Uterus (tissue), 3 donors: ENCODE measurements at regions not wholly inside any gene's neighbourhood (a gene's known extent, or its start where the extent isn't known, plus 50 kb on each side); places are given as distances from the start of the nearest gene placed in this dataset.

Source experiments
- DNase-seq, 2 donors: peaks; one replicate each; pipeline ENCODE4 v3.0.0-alpha.2; 2019 to 2020
- H3K27ac ChIP-seq, 2 donors: fragments of 200-600 bp; sonication (generic); 1 replicate in 1 of 2; 2 replicates in 1 of 2; pipeline ENCODE4 v1.5.1; 2016 to 2018
- H3K27me3 ChIP-seq, 2 donors: fragments of 200-600 bp; sonication (generic); one replicate each; pipeline ENCODE4 v1.5.1; 2018 to 2019; ENCODE audit warnings: control low read depth in 1 of 2
- H3K36me3 ChIP-seq, 2 donors: fragments of 200-600 bp; sonication (generic); one replicate each; pipeline ENCODE4 v1.5.1; 2019; ENCODE audit warnings: control low read depth in 1 of 2
- H3K4me1 ChIP-seq, 2 donors: fragments of 200-600 bp; sonication (generic); one replicate each; pipeline ENCODE4 v1.5.1; 2018 to 2019; ENCODE audit warnings: control low read depth in 1 of 2
- H3K4me3 ChIP-seq, 2 donors: fragments of 200-600 bp; sonication (generic); 1 replicate in 1 of 2; 2 replicates in 1 of 2; pipeline ENCODE4 v1.5.1; 2018 to 2019; ENCODE audit warnings: mild to moderate bottlenecking in 1 of 2
- H3K9me3 ChIP-seq, 2 donors: fragments of 200-600 bp; sonication (generic); one replicate each; pipeline ENCODE4 v1.5.1; 2019; ENCODE audit warnings: control low read depth in 1 of 2
- POLR2A ChIP-seq, 2 donors: fragments of 450-650 bp; IDR thresholded peaks; one replicate each; pipeline ENCODE4 v1.6.1; 2016; ENCODE audit warnings: antibody characterized with exemption in 2 of 2, mild to moderate bottlenecking in 1 of 2, moderate library complexity in 1 of 2
- intact Hi-C: fragments of 100-400 bp; cut with DNase I; formaldehyde crosslinking; loops from one replicate; pipeline ENCODE4 v1.15.1; 2023; ENCODE audit warnings: low total_unique reads
- TF ChIP-seq, protein P1 (sequence below), 4 experiments: fragments of 200-600 bp in 2 of 4; fragments of 450-650 bp in 2 of 4; sonication (generic) in 2 of 4; IDR thresholded peaks; one replicate each; pipeline ENCODE4 v1.5.1; 2016 to 2019; ENCODE audit warnings: antibody characterized with exemption in 4 of 4, mild to moderate bottlenecking in 2 of 4, moderate library complexity in 1 of 4
- donor health status: DM: yes; HTN: yes; CAD: no.

DNA sequence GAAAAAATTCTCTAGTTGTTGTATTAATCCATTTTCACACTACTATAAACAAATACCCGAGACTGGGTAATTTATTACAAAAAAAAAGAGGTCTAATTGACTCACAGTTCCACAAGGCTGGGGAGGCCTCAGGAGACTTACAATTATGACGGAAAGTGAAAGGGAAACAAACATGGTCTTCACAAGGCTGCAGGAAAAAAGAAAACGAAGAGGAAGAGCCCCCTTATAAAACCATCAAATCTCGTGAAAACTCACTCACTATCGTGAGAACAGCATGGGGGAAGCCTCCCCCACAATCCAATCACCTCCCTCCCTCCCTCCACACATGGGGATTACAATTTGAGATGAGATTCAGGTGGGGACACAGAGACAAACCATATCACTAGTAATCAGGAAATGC lies 61.7 kb upstream of the SPTBN1 start:
- Histone ChIP-seq H3K36me3 (no peaks in the 10 kb centered on the region), H3K4me1 (no peaks in the 10 kb centered on the region), H3K27me3 (no peaks in the 10 kb centered on the region), H3K4me3 (no peak overlapping the region), H3K9me3 (no peaks in the 10 kb centered on the region), H3K27ac (peak overlapping the region in 1 of 2 donors; percentile 30)
- intact Hi-C loops: no loop called here
- DNase-seq: no peak
- TF ChIP-seq, protein P1, sequence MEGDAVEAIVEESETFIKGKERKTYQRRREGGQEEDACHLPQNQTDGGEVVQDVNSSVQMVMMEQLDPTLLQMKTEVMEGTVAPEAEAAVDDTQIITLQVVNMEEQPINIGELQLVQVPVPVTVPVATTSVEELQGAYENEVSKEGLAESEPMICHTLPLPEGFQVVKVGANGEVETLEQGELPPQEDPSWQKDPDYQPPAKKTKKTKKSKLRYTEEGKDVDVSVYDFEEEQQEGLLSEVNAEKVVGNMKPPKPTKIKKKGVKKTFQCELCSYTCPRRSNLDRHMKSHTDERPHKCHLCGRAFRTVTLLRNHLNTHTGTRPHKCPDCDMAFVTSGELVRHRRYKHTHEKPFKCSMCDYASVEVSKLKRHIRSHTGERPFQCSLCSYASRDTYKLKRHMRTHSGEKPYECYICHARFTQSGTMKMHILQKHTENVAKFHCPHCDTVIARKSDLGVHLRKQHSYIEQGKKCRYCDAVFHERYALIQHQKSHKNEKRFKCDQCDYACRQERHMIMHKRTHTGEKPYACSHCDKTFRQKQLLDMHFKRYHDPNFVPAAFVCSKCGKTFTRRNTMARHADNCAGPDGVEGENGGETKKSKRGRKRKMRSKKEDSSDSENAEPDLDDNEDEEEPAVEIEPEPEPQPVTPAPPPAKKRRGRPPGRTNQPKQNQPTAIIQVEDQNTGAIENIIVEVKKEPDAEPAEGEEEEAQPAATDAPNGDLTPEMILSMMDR (IDR thresholded peaks at IDR 0.05): no peak
- TF ChIP-seq POLR2A (IDR thresholded peaks at IDR 0.05): no peak

DNA sequence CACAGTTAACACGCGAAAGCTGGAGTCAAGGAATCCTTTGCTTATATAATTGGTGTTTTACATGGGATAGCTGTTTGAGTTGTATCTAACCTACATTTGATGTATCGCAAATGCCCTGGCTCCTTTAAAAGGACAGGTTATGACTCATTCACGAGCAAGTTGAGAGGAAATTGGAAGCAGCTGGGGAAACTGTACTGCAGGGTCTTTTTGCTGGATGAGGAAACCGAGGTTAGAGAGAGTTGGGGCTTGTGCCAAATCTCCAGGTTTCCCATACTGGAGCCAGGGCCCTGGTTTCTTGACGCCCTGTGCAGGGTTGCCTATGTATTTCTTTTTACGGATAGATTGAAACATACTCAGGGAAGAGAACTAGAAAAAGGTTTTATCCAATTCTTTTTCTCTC lies 60.0 kb upstream of the SPTBN1 start:
- no peaks in the 10 kb centered on the region for H3K4me1 ChIP-seq
- DNase-seq: no peak
- TF ChIP-seq, protein P1 (IDR thresholded peaks at IDR 0.05): no peak
- TF ChIP-seq POLR2A (IDR thresholded peaks at IDR 0.05): no peak
- no peak overlapping the region for H3K27ac ChIP-seq
- no peaks in the 10 kb centered on the region for H3K36me3 ChIP-seq
- H3K9me3 ChIP-seq: no peaks in the 10 kb centered on the region
- no peaks in the 10 kb centered on the region for H3K27me3 ChIP-seq
- H3K4me3 ChIP-seq: no peak overlapping the region
- intact Hi-C loops: no loop called here

DNA sequence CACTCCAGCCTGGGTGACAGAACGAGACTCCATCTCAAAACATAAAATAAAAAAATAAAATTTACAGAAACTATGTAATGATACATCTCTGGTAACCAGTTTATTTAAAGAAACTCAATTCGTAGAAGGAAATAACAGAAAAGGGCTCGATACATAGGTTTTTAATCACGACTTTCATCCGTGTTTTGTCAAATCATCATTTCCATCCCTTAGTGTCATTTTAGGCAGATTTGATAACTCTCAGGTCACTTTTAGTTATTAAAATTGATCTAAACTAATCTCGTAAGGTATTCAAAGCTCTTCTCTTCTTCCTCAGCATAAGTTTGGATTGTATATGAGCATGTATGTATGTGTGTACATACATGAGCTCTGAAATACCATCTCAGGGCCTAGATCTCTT lies 59.3 kb upstream of the SPTBN1 start:
- intact Hi-C loops: no loop called here
- TF ChIP-seq POLR2A (IDR thresholded peaks at IDR 0.05): no peak
- Histone ChIP-seq H3K27me3 (no peaks in the 10 kb centered on the region), H3K9me3 (no peaks in the 10 kb centered on the region), H3K4me1 (no peaks in the 10 kb centered on the region), H3K4me3 (no peak overlapping the region), H3K27ac (no peak overlapping the region), H3K36me3 (no peaks in the 10 kb centered on the region)
- no peak for DNase-seq

DNA sequence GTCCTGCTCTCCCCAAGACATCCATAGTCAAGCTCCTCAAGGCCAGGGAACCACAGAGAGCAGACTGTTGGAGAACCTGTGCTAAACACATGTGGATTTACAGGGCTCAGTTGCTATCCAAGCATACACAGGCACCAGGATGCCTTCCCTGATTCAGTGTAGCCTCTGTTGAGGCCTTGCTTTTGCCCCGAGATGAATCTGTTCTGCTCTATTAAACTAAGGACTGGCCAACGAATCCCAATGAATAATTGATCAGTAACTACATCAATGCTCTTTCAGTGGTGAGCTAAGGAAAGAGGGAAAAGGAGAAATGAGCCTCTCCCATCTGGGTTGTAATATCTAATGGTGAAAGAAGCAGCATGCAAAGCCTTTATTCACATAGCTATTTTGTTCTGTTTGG lies 58.7 kb upstream of the SPTBN1 start:
- TF ChIP-seq, protein P1 (IDR thresholded peaks at IDR 0.05): no peak
- no peak for TF ChIP-seq POLR2A (IDR thresholded peaks at IDR 0.05)
- intact Hi-C loops: no loop called here

DNA sequence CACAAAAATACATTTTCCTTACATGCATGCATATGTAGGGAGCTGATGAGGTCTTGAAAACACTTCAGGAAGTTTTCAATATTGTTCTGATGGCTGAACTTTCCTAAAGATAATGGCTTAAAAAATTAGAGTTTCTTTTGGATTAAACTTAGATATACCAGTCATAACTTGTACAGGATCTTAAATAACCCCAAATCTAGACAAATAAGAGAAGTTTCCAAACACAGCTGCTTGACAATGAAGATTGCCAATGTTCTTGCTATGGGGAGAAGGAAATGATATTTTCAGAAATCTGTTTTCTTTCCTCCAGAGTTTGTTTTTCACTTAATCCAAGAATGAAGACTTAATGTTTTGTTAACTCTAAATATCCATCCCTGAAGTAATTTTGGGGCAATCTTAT lies 54.6 kb upstream of the SPTBN1 start:
- H3K27ac ChIP-seq: peak overlapping the region; percentile 41 to 42
- H3K27me3 ChIP-seq: no peaks in the 10 kb centered on the region
- no peak for DNase-seq
- H3K36me3 ChIP-seq: no peaks in the 10 kb centered on the region
- no peaks in the 10 kb centered on the region for H3K4me1 ChIP-seq
- TF ChIP-seq POLR2A (IDR thresholded peaks at IDR 0.05): no peak
- TF ChIP-seq, protein P1 (IDR thresholded peaks at IDR 0.05): no peak
- intact Hi-C loops: no loop called here
- no peaks in the 10 kb centered on the region for H3K9me3 ChIP-seq
- H3K4me3 ChIP-seq: no peak overlapping the region

More for the DNA sequence above, 58.7 kb upstream of the SPTBN1 start:
- DNase-seq: no peak
- no peaks in the 10 kb centered on the region for H3K9me3 ChIP-seq
- no peak overlapping the region for H3K4me3 ChIP-seq
- no peaks in the 10 kb centered on the region for H3K4me1 ChIP-seq
- H3K27me3 ChIP-seq: no peaks in the 10 kb centered on the region
- H3K27ac ChIP-seq: no peak overlapping the region
- H3K36me3 ChIP-seq: no peaks in the 10 kb centered on the region

DNA sequence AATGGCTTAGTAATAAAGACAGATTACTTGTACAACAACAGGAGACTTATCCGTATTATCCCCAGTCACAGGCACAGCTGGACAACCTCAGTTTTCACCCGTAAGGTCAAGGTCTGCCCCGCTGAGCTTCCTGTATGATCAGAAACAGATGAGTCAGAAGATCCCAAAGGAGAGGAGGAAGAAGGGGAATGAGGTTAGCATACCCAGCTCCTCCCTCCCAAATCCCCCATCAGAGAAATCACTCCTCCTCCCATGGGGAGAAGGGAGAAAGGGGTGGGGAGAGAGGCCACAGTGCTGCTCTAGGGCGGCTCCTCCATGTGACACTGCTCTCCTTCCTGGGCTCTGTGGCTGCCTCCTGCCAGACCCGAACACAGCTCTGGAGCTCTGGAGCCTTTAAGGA lies 53.8 kb upstream of the SPTBN1 start:
- no peak overlapping the region for H3K4me3 ChIP-seq
- peak; percentile 72 to 74 for DNase-seq
- H3K36me3 ChIP-seq: no peaks in the 10 kb centered on the region
- intact Hi-C loops: no loop called here
- no peaks in the 10 kb centered on the region for H3K9me3 ChIP-seq
- no peak for TF ChIP-seq POLR2A (IDR thresholded peaks at IDR 0.05)
- TF ChIP-seq, protein P1 (IDR thresholded peaks at IDR 0.05): no peak
- H3K27ac ChIP-seq: peak overlapping the region; percentile 41 to 42
- no peaks in the 10 kb centered on the region for H3K27me3 ChIP-seq
- no peaks in the 10 kb centered on the region for H3K4me1 ChIP-seq
